ENCODE measurements at regions not wholly inside any gene's neighbourhood (a gene's known extent, or its start where the extent isn't known, plus 50 kb on each side); places are given as distances from the start of the nearest gene placed in this dataset.

DNA sequence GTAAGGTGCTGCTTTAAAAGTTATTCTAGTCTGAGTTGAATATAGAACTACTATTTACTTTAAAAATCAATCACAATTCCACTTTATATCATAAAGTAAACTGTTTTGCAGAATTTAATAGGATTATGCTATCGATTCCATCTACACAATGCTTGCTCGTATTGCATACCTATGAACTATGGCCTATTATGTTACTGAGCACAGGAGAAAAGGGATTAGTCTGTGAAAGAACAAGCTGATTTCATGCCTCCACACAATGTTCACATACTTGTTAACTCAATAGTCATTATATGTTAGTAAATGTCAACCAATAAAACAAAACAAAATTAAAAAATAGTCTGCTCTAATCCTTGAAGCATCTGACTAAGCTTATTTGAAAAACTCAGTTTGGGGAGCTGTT lies 223.6 kb downstream of the PCDH10 start:
- Histone ChIP-seq H3K9me3 (no peaks in the 10 kb centered on the region), H3K4me1 (no peaks in the 10 kb centered on the region), H3K4me3 (no peak overlapping the region), H3K27me3 (no peaks in the 10 kb centered on the region), H3K36me3 (no peaks in the 10 kb centered on the region), H3K27ac (no peak overlapping the region)
- in situ Hi-C loops (cut with MboI; ENCODE audit: low sequenced_read_pairs in 4 of 4) (no loop called here), intact Hi-C loops (cut with DNase I; ENCODE audit: low total_unique reads) (no loop called here)
- TF ChIP-seq, protein P1, sequence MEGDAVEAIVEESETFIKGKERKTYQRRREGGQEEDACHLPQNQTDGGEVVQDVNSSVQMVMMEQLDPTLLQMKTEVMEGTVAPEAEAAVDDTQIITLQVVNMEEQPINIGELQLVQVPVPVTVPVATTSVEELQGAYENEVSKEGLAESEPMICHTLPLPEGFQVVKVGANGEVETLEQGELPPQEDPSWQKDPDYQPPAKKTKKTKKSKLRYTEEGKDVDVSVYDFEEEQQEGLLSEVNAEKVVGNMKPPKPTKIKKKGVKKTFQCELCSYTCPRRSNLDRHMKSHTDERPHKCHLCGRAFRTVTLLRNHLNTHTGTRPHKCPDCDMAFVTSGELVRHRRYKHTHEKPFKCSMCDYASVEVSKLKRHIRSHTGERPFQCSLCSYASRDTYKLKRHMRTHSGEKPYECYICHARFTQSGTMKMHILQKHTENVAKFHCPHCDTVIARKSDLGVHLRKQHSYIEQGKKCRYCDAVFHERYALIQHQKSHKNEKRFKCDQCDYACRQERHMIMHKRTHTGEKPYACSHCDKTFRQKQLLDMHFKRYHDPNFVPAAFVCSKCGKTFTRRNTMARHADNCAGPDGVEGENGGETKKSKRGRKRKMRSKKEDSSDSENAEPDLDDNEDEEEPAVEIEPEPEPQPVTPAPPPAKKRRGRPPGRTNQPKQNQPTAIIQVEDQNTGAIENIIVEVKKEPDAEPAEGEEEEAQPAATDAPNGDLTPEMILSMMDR (IDR thresholded peaks at IDR 0.05 in 4 of 5, conservative IDR thresholded peaks at IDR 0.05 in 1 of 5) = no peak
- TF ChIP-seq POLR2A (IDR thresholded peaks at IDR 0.05) = no peak
- DNase-seq (no peak), ATAC-seq (no peak)

DNA sequence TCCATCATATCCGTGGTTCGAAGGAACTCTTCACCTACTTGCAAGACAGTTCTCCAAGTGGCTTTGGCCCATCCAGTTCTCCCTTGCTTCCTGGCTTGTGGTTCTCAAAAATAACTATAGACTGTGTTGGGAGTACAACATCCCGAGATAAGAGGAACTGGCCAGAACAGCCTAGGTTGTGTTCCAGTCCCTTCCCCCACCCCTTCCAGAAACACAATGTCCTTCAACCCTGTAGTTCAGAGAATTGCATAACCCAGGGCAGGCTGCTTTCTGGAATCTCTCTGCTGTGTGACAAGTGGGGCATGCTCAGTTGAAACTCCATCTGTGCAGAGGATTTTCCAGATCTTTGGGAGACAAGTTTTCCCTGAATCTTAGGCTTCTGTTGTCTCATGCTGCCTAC lies 206.5 kb downstream of the PCDH10 start:
- Histone ChIP-seq H3K27me3 (no peaks in the 10 kb centered on the region), H3K27ac (no peak overlapping the region), H3K9me3 (no peaks in the 10 kb centered on the region), H3K4me3 (no peak overlapping the region), H3K4me1 (no peaks in the 10 kb centered on the region), H3K36me3 (no peaks in the 10 kb centered on the region)
- no peak for ATAC-seq
- intact Hi-C loops (cut with DNase I; ENCODE audit: low total_unique reads) = no loop called here
- in situ Hi-C loops (cut with MboI; ENCODE audit: low sequenced_read_pairs in 4 of 4) = no loop called here
- DNase-seq = no peak
- TF ChIP-seq, protein P1 (IDR thresholded peaks at IDR 0.05 in 4 of 5, conservative IDR thresholded peaks at IDR 0.05 in 1 of 5) = no peak
- no peak for TF ChIP-seq POLR2A (IDR thresholded peaks at IDR 0.05)

DNA sequence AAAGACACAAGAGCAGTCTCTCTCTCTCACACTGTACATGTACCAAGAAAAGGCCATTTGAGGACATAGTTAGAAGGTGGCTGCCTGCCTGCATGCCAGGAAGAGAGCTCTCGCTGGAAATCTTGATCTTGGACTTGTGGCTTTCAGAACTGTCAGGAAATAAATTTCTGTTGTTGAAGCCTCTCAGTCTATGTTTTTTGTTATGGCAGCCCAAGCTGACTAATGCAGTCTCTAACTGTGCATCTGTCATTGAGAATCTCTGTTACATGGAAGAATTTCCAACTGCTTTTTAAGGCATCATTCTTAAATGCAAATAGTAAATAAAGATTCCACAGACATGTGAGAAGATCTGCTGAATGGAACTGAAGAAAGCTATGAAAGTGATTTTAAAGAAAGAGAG lies 198.3 kb downstream of the PCDH10 start:
- ATAC-seq = no peak
- H3K4me1 ChIP-seq = no peaks in the 10 kb centered on the region
- TF ChIP-seq, protein P1 (IDR thresholded peaks at IDR 0.05 in 4 of 5, conservative IDR thresholded peaks at IDR 0.05 in 1 of 5) = no peak
- no peak for TF ChIP-seq POLR2A (IDR thresholded peaks at IDR 0.05)
- H3K9me3 ChIP-seq = no peaks in the 10 kb centered on the region
- no peaks in the 10 kb centered on the region for H3K36me3 ChIP-seq
- H3K4me3 ChIP-seq = no peak overlapping the region
- H3K27me3 ChIP-seq = no peaks in the 10 kb centered on the region
- intact Hi-C loops (cut with DNase I; ENCODE audit: low total_unique reads) = no loop called here
- in situ Hi-C loops (cut with MboI; ENCODE audit: low sequenced_read_pairs in 4 of 4) = no loop called here
- DNase-seq = no peak
- H3K27ac ChIP-seq = no peak overlapping the region

DNA sequence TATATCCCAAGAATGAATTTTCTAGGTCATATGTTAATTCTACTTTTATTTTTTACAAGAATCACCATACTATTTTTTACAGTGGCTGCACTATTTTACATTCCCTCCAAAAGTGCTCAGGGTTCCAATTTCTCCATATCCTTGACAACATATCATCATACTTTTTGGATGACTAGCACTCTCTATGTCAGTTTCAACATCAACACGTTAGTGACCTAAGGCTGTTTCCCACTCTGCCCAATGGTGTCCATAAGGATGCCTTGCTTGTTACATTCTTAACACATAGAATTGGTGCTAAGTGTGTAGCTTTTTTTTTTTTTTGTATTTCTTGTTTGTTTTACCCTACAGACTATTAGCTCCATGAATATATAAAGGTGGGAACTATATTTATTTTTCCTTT lies 175.4 kb downstream of the PCDH10 start:
- Histone ChIP-seq H3K27ac (no peak overlapping the region), H3K27me3 (no peaks in the 10 kb centered on the region), H3K9me3 (no peaks in the 10 kb centered on the region), H3K36me3 (no peaks in the 10 kb centered on the region), H3K4me3 (no peak overlapping the region), H3K4me1 (no peaks in the 10 kb centered on the region)
- ATAC-seq (no peak), DNase-seq (no peak)
- intact Hi-C loops (cut with DNase I; ENCODE audit: low total_unique reads) (no loop called here), in situ Hi-C loops (cut with MboI; ENCODE audit: low sequenced_read_pairs in 4 of 4) (no loop called here)
- TF ChIP-seq, protein P1 (IDR thresholded peaks at IDR 0.05 in 4 of 5, conservative IDR thresholded peaks at IDR 0.05 in 1 of 5) = no peak
- no peak for TF ChIP-seq POLR2A (IDR thresholded peaks at IDR 0.05)

DNA sequence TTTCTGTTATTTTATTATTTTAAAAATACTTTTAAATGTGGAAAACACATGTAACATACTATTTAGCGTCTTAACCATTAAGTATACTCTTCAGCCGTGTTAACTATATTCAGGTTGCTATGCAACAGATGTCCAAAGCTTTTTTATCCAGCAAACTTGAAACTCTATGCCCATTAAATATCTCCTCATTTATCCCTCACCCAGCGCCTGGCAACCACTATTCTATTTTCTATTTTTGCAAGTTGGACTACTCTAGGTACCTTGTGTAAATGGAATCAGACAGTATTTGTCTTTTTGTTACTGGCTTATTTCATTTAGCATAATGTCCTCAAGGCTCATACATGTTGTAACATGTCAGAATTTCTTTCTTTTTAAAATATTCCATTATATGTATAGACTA lies 174.6 kb downstream of the PCDH10 start:
- intact Hi-C loops (cut with DNase I; ENCODE audit: low total_unique reads) = no loop called here
- Histone ChIP-seq H3K27me3 (no peaks in the 10 kb centered on the region), H3K9me3 (no peaks in the 10 kb centered on the region), H3K36me3 (no peaks in the 10 kb centered on the region), H3K27ac (no peak overlapping the region), H3K4me1 (no peaks in the 10 kb centered on the region), H3K4me3 (no peak overlapping the region)
- TF ChIP-seq POLR2A (IDR thresholded peaks at IDR 0.05) = no peak
- TF ChIP-seq, protein P1 (IDR thresholded peaks at IDR 0.05 in 4 of 5, conservative IDR thresholded peaks at IDR 0.05 in 1 of 5) = no peak
- DNase-seq (no peak), ATAC-seq (no peak)
- in situ Hi-C loops (cut with MboI; ENCODE audit: low sequenced_read_pairs in 4 of 4) = no loop called here
